GM21529 (cell line): ENCODE measurements at regions not wholly inside any gene's neighbourhood (a gene's known extent, or its start where the extent isn't known, plus 50 kb on each side); places are given as distances from the start of the nearest gene placed in this dataset.
"Not testable (repeated sequence)": the region's sequence is repeated elsewhere in the genome, so short reads cannot be mapped to it uniquely, and the experiment has no call there.

ENCODE experiments used
- ATAC-seq: cut with Tn5 transposase; IDR thresholded peaks from one replicate; pipeline ENCODE4 v1.9.1; 2021; ENCODE audit not compliant: unreplicated experiment

DNA sequence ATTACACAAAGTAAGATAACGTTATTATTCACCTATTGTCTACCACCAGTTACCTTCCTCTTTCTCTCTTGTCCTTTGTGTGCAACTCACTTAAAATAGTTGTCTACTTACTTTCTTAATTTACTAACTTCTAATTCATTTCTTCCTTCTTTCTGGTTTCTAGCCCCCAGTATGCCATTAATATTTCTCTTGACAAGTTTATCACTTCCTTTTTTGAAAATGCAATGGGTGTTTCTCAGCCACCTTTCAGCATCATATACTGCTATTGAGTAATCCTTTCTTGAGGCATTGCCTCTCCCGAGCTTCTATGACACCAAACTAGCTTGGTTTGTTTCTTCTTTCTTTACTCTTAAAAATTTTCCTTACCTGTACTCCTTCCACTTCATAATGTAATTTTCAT, 633.6 kb downstream of the TMTC2 start:
- no peak for ATAC-seq

DNA sequence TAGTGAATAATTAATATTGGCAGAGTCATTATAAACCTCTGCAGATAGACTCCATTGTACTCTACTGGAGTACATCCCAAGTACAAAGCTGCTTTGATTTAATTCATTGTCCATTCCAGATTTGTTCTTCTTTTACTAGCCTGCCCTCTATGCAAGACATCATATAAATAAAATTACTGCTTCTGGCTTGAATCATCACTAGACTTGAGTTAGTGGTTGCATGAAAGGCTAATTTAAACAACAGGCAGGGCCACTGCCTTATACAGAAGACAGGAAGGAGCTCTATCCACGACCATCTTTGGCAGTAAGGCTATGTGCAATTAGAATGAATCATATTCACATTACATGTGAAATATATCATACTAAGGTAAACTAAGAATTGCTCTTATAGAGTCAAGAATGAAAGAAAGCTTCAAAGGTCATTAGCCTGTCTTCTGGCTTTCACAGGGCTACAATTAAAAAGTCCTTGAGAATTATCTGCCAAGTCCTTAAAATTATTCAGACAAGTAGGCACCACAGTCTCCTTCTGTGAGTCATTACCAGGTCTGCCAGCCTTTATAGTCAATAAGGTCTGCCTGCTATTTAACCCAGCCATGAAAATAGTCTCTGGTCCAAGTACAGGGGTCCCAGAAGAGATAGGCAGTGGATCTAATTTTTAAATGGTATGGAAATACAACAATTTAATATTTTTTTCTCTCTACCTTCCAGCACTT, 631.8 kb downstream of the TMTC2 start:
- ATAC-seq: no peak

DNA sequence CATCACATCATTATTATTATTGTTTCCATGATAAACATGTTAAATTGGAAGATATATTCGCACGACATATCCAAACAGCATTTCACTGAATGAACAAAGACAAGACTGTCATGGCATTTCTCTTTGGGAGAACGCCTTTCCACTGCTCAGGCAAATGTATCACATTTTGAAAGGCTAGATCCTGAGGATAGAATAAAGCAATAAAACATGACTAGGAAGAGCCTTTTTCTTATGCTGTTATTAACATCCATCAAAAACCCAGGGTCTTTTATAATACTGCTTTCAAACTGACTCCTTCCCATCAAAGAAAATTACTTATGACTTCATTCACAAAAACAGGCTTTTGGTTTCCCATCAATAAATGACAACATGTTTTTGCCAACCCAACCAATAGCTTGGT, 630.9 kb downstream of the TMTC2 start:
- ATAC-seq: no peak

DNA sequence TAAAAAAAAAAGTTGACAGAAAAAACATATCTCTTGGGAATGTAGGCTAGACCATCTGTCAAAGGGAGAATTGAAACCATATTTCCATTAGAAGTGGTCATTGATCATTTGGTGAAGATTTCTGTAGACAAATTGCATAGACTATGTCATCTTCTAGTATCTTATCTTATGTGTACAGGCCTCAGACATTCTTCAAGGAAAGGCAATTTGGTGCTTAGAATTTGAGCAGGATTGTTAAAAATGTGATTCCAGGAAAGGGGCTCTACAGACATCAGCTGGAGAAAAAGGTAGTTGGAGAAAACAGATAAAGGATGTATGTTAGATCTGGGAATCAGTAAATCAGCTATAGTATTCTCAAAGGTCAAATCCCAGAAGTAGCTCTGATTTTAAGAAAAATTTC, 627.1 kb downstream of the TMTC2 start:
- no peak for ATAC-seq

DNA sequence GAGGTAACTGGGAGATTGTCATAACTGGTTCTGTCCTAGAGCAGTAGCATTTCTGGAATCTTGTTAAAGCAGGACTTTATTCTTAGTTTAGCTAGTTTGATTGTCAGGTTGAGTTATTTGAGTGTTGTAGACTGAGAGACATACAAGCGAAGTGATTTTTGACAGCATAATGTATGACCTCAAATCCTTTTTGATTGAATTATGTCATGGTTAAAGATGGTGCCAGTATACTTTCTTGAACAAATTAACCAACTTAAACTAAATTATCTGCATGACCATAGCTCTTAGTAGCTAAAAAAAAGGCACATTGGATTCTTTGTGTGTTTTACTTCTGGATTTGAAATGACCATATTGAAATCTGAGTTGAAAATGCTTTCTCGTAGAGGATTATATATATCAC, 626.6 kb downstream of the TMTC2 start:
- no peak for ATAC-seq

DNA sequence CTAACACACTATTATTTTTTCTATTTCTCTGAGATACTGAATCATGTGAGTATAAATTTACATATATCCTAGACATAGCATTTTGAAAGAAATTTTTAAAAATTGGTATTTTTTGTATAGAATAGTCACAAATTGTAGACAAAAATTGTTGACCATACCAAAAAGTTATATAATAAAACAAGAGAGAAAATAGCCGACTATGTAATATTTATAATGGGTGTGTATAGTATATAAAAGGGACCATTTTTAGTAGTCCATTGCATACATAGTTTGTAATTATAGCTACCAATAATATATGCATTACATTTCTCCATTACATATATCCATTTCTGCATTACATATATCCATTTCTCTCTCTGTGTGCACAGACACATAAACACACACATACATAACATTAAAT, 590.2 kb downstream of the TMTC2 start:
- ATAC-seq: no peak

DNA sequence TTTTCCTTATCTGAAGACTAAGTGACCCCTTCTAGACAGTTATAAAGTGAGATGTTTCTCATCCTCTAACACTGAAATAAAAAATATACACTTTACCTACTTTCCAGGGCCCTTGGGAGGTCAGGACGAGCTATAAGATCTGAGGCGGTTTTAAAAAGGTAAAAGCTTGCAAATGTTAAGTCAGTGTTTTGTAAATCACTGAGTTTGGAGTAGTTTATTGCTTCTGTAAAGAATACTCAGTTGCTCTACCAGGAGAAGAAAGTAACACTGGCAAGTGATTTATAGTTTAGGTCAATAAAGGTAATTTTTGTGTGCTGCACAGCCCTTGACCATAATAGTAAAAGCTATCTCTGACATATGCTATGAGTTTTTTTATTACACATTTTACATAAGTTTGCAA, 584.5 kb downstream of the TMTC2 start:
- ATAC-seq: no peak

DNA sequence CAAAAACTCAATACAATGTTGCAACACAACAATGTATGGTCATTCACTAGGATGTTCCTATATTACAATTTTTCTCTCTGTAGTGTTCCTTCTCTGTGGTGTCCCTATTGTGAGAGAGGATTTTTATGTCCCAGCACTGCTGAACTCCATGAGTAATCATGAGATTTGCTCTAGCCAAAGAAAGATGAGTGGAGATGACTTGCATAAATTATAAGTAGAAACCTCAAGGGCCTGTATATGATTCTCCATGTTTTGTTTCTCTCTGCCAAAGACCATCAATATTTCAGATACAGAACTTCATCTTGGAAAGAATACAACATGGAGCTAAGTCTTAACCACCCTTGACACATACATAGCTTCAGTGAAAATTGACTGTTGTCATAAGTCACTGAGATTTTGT, 579.1 kb downstream of the TMTC2 start:
- no peak for ATAC-seq

DNA sequence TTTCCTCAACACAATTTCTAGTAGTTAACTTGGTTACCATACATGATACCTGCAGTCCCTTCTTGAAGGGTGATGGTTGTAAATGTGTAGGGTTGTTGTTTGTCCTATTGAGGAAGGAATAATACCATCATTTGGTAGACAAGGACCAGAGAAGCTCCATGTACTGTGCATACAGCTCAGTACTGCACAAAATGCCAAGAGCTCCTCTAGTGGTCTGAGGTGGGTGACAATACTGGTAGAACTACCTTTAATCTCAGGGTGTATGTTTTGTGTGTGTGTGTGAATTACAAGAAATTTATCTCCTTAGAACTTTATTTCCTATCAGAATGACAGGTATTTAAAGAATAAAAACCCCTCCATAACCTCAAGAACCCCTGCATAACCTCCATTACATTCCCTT, 575.3 kb downstream of the TMTC2 start:
- no peak for ATAC-seq

DNA sequence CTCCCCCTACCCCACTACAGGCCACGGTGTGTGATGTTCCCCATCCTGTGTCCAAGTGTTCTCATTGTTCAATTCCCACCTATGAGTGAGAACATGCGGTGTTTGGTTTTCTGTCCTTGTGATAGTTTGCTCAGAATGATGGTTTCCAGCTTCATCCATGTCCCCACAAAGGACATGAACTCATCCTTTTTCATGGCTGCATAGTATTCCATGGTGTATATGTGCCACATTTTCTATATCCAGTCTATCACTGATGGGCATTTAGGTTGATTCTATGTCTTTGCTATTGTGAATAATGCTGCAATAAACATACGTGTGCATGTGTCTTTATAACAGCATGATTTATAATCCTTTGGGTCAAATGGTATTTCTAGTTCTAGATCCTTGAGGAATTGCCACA, 573.4 kb downstream of the TMTC2 start:
- not testable (repeated sequence) for ATAC-seq

DNA sequence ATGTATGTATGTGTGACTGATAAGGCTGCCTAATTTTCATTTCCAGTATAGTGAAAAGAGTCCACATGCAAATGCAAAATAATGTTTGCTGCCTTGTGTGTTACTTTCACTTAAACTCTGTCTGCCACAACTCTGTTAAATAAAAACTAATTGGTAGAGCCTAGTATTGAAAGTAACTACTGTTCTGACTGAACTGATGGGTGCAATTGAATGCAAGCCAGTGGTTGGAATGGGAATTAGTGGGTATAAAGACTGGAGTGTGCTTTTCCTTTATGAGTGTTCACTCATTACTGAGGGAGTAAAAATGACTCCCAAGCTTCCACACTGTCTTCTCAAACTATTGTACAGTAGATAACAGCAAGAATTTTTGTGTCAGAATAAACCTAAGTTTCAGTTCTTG, 571.0 kb downstream of the TMTC2 start:
- no peak for ATAC-seq

DNA sequence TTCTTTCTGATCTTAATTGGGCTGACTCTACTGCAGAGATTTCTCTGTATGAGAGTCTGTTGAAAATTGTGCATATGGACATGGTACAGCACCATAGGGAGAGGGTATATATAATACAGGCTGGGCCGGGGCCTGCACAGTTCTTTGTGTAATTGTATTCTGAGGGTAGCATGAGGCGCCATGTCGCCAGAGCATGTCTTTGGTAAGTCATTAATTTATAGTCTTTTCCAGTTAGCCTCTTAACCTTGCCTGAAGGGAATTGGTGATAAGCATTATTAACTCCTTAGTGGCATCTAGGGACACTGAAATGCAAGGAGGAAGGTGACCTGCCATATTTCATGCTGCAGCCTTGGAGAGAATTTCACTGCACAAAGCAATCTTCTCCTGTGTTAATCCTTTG, 569.9 kb downstream of the TMTC2 start:
- ATAC-seq: no peak

DNA sequence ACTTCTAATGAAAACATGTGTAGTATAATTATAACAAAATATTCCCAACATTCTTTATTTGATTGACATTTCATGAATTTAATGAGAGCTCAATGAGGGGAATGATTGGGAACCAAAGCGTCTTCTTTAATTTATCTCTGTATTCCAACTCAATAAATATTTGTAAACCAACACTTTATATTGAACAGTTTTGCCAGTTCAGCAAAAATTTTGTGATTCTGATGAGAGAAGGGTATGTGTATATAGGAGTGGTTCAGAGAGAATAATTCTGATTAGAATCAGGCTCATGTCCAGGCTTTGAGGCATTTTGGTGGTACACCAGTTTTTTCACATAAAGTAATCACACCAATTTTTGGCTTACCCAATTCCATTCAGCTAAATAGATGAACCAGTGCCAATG, 564.2 kb downstream of the TMTC2 start:
- ATAC-seq: no peak

DNA sequence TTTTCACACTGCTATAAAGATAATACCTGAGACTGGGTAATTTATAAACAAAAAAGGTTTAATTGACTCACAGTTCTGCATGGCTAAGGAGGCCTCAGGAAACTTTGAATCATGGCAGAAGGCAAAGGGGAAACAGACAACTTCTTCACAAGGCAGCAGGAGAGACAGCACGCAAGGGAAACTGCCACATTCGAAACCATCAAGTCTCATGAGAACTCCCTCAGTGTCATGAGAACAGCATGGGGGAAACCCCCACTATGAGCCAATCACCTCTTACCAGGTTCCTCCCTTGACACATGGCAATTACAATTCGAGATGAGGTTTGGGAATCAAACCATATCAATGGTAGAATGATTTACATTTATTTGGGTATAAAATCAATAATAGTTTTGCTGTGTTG, 558.5 kb downstream of the TMTC2 start:
- no peak for ATAC-seq

DNA sequence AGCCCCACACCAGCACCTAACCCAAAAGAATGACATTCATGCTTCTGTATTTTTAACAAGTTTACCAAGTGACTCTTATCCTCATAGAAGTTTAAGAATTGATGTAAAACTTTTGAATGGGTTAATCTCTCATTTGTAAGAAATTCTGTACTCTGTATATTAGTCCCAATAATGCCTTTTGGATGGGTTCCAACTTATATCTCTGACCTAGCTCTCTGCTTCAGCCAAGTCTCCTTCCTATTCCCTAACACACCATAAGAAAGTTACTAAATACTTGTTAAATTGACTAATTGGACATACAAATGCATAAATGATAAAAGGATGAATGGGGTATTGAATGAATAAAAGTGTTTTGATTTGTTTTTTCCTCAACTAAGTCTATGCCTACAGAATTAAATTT, 557.3 kb downstream of the TMTC2 start:
- no peak for ATAC-seq

DNA sequence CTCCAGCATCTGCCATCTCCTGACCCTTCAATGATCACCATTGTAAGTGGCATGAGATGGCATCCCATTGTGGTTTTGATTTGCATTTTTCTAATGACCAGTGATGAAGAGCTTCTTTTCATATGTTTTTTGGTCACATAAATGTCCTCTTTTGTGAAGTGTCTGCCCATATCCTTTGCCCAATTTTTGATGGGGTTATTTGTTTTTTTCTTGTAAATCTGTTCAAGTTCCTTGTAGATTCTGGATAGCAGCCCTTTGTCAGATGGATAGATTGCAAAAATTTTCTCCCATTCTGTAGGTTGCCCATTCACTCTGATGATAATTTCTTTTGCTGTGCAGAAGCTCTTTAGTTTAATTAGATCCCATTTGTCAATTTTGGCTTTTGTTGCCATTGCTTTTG, 547.3 kb downstream of the TMTC2 start:
- ATAC-seq: not testable (repeated sequence)

DNA sequence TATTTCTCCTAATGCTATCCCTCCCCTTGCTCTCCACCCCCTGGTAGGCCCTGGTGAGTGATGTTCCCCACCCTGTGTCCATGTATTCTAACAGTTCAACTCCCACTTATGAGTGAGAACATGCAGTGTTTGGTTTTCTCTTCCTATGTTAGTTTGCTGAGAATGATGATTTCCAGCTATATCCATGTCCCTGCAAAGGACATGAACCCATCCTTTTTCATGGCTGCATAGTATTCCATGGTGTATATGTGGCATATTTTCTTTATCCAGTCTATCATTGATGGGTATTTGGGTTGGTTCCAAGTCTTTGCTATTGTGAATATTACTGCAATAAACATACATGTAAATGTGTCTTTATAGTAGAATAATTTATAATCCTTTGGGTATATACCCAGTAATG, 540.3 kb downstream of the TMTC2 start:
- ATAC-seq: not testable (repeated sequence)

DNA sequence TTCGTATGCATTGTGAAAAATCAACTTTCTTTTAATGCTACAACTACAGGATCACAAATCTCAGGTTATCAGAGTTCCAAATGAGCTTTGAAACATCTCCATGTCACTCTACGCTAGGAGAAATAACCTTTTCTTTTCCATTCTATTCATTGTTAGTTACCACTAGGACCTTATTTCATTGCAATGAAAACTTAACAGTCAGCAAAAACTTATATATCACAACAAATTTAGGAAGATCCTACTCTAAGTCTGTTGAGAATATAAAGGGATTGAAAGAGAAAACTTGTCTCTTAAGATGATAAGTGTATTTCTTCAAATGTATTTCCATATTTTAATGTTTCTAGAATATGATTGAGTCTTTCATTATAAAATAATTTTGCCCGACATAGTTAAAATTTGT, 539.1 kb downstream of the TMTC2 start:
- no peak for ATAC-seq

DNA sequence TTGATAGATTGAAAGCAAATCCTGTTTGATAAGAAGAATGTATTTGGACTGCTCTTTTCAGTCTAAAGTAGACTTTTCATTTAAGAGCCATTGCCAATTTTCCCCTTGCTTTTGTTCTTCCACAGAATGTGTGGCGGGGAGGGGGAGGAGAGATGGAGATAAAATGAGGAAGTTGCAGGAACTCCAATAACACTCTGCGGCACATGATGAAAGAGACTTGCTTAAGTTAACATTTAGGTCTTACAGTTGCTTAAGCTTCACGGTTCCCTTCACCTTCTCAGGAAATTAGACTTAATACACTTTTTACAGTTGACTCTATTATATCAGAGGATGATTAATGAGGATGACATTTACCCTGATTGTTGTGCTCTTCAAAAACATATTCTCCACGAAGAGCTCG, 537.3 kb downstream of the TMTC2 start:
- no peak for ATAC-seq

DNA sequence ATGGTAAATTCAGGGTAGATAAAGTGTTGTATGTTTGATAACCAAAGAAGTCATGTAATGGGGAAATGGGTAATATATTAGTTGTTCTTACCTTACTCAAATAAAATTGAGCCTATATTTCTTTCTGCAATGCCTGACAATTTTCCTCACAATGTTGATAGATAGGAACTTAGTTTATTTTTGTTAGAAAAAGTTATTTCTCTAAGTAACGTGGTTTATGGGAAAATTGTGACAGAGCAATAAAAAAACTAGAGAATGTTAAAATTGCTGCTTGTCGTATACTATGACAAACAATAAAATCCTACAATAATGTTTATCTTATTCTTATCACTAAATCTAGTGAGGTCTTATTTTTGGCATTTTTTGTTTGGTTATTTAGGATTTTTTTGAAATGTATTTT, 534.1 kb downstream of the TMTC2 start:
- ATAC-seq: no peak

DNA sequence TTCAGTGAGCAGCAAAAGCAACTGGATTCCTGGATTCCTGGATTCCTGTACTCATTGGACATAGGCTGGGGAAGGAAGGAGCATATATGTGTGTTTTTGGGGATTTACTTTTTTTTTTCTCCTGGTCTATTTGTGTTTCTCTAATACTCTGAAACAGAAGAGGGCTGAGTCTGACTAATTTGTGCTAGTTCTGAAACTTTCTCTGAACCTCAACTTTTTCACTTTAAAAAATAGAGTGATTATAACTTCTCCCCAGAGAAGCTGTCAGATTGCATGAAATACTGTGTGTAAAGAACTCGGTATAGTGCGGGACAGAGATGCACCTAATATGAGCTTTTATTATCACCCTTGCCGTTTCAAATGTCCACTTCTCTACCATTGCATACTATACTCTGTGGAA, 529.5 kb downstream of the TMTC2 start:
- no peak for ATAC-seq

DNA sequence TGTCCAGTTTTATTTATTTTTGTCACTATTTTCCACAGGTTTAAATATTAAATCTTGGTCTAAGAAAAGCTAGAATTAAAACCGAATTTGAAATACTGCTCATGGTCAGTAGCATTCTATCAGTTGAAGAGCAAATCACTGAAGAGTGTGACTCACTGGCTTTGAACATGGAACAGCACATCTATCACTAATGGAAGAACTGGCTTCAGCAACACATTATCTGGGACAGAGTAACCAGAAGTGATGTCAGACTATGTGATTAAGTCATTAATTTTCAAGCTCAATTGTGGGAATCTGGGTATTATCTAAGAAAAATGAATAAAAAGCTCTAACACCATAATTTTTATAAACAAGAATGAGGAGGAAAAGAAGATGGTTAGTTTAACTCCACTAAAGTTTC, 527.5 kb downstream of the TMTC2 start:
- ATAC-seq: no peak

DNA sequence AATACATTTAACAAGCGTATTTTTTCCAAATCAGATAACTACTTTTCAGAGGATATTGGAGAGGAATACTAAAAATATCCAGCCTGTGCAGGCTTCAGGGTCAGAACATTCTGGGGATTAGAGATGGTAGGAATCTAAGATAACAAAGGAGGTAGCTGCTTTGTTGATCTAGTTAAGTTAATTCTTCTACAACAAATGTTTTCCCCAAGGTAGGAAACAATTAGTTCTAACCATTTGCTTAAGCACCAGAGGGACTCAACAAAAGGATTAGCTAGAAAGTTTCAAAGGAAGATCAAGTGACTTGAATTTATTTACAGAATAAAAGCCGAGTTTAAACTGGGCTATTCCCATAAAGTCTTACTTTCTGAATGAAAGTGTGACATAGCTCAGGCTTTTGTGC, 524.2 kb downstream of the TMTC2 start:
- no peak for ATAC-seq

DNA sequence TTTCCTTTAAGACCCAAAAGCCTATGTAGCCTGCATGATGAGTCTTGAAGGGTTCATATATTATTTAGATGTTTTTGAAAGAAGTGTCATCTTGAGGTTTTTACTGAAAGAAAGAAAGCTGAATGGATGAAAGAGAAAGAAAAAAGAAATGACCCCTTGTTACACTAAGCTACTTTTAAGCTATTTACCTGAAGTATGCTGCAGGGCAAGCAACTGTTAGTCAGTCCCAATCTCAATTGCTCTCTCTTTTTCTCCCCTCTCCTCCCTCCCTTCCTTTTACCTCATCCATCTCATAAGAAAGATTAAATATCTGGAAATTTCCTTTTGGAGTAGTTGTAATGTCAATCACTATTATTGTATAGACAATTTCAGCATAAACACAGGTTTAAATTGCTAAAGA, 512.4 kb downstream of the TMTC2 start:
- no peak for ATAC-seq
